OCI-LY7 (cell line): ENCODE measurements at regions not wholly inside any gene's neighbourhood (a gene's known extent, or its start where the extent isn't known, plus 50 kb on each side); places are given as distances from the start of the nearest gene placed in this dataset.

Experiments
- BruUV-seq: library from RNA; stranded (reverse); fragments of 400-500 nt; replicated peaks from 2 replicates; lab custom pipeline; 2021; lab: Mats Ljungman, UMichigan
- CTCF ChIA-PET: fragments of 300-600 bp; sonication (Branson Sonifier 250); formaldehyde crosslinking; loops from one replicate; lab custom pipeline; 2022; ENCODE audit warnings: antibody characterized with exemption; ENCODE audit not compliant: unreplicated experiment; lab: Charles Lee
- POLR2A ChIA-PET: fragments of 300-600 bp; sonication (Branson Sonifier 250); formaldehyde crosslinking; loops from one replicate; lab custom pipeline; 2022; ENCODE audit warnings: antibody characterized with exemption; lab: Charles Lee
- DNase-seq: peaks from one replicate; pipeline ENCODE4 v3.0.0-alpha.2; 2015; ENCODE audit warnings: low spot score
- H2AFZ ChIP-seq: fragments of 200-600 bp; sonication (generic), shearing (Covaris generic); 2 replicates; pipeline ENCODE4 v1.6.1; 2014; ENCODE audit warnings: mild to moderate bottlenecking, antibody characterized with exemption, low read length, moderate library complexity
- H3K27ac ChIP-seq: fragments of 200-600 bp; sonication (generic); 2 replicates; pipeline ENCODE4 v1.5.1; 2014; ENCODE audit warnings: mixed run types, low read depth, mild to moderate bottlenecking, moderate library complexity, low read length, inconsistent platforms; ENCODE audit not compliant: poor library complexity, severe bottlenecking
- H3K36me3 ChIP-seq: fragments of 200-600 bp; sonication (generic); 2 replicates; pipeline ENCODE4 v1.6.1; 2014; ENCODE audit warnings: mild to moderate bottlenecking, antibody characterized with exemption, low read length, moderate library complexity, mixed read lengths; ENCODE audit not compliant: insufficient read depth
- H3K4me1 ChIP-seq: fragments of 200-600 bp; sonication (generic); 2 replicates; pipeline ENCODE4 v1.5.1; 2014; ENCODE audit warnings: mild to moderate bottlenecking, low read length; ENCODE audit not compliant: insufficient read depth, poor library complexity, severe bottlenecking
- H3K4me2 ChIP-seq: fragments of 200-600 bp; sonication (generic); 2 replicates; pipeline ENCODE4 v1.6.1; 2014; ENCODE audit warnings: mild to moderate bottlenecking, low read length
- H3K4me3 ChIP-seq: fragments of 200-600 bp; sonication (generic); 2 replicates; pipeline ENCODE4 v1.5.1; 2014; ENCODE audit warnings: mild to moderate bottlenecking, low read depth, low read length; ENCODE audit not compliant: poor library complexity, severe bottlenecking
- H3K79me2 ChIP-seq: fragments of 200-600 bp; sonication (generic); 2 replicates; pipeline ENCODE4 v1.6.1; 2016; ENCODE audit warnings: low read depth, mild to moderate bottlenecking, low read length, moderate library complexity, mixed read lengths; ENCODE audit not compliant: insufficient read depth
- H3K9me2 ChIP-seq: fragments of 200-600 bp; sonication (generic); 2 replicates; pipeline ENCODE4 v1.6.1; 2016; ENCODE audit warnings: mild to moderate bottlenecking, low read length, mixed read lengths; ENCODE audit not compliant: insufficient read depth
- H3K9me3 ChIP-seq: fragments of 200-600 bp; sonication (generic); 2 replicates; pipeline ENCODE4 v1.6.1; 2014; ENCODE audit warnings: mild to moderate bottlenecking, mixed run types, low read length, mixed read lengths
- H4K20me1 ChIP-seq: fragments of 200-600 bp; sonication (generic); 2 replicates; pipeline ENCODE4 v1.6.1; 2014; ENCODE audit warnings: mild to moderate bottlenecking, antibody characterized with exemption, low read length, moderate library complexity, mixed read lengths; ENCODE audit not compliant: insufficient read depth
- CTCF ChIP-seq: fragments of 200-600 bp; sonication (generic); conservative IDR thresholded peaks from 2 replicates; pipeline ENCODE4 v1.5.1; 2014; ENCODE audit warnings: mild to moderate bottlenecking, antibody characterized with exemption, low read length, moderate library complexity, mixed read lengths
- EZH2phosphoT487 ChIP-seq: fragments of 200-600 bp; sonication (generic); IDR thresholded peaks from 2 replicates; pipeline ENCODE4 v1.6.1; 2018; ENCODE audit warnings: low read depth, borderline replicate concordance, mild to moderate bottlenecking, mixed run types, antibody characterized with exemption, low read length, moderate library complexity, mixed read lengths
- intact Hi-C: fragments of 100-400 bp; cut with micrococcal nuclease; formaldehyde crosslinking; loops from one replicate; pipeline ENCODE4 v1.10.0; 2022; ENCODE audit not compliant: unreplicated experiment

DNA sequence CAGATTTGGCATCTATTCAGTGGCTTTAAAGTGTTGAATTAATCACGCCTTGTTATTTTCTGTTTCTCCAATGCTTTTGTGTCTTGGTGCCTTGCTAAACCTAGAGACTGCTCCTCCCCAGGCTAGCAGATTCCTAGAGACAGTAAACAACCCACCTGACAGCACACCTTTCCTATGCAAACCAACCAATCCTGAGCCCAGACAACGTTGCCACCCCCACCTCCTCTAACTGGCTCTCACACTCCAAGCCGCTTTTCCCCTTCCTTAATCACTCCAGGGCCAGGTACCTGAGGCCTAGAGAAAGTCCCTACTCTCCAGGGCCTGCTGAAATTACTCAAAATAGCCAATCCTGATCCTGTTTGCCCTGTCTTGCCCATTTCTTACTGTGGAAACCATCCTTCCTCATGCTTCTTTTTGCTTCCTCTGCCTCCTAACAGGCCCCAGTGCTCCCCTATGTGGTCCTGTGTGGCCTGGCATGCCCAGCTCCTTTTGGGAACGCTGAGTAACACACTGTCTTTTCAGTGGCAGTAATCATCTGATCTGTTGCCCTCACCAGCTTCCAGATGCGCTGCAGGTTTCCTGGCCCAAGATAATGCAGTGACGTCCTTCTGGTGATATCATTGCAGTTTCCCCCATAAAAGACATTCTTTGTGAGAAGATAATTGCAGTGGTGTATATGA lies 53.4 kb downstream of the GAS1 start:
- Histone ChIP-seq H3K27ac (no peak overlapping the region), H3K36me3 (no peaks in the 10 kb centered on the region), H3K9me3 (no peaks in the 10 kb centered on the region), H4K20me1 (no peaks in the 10 kb centered on the region), H3K9me2 (no peaks in the 10 kb centered on the region), H3K4me3 (no peak overlapping the region), H3K4me2 (no peak overlapping the region), H3K4me1 (no peaks in the 10 kb centered on the region), H2AFZ (no peak overlapping the region), H3K79me2 (no peaks in the 10 kb centered on the region)
- TF ChIP-seq EZH2phosphoT487 (no peak), CTCF (no peak)
- intact Hi-C loops, result no loop called here
- ChIA-PET CTCF (no interaction called here), POLR2A (no interaction called here)
- DNase-seq, result no peak
- BruUV-seq, result no TSS peak

DNA sequence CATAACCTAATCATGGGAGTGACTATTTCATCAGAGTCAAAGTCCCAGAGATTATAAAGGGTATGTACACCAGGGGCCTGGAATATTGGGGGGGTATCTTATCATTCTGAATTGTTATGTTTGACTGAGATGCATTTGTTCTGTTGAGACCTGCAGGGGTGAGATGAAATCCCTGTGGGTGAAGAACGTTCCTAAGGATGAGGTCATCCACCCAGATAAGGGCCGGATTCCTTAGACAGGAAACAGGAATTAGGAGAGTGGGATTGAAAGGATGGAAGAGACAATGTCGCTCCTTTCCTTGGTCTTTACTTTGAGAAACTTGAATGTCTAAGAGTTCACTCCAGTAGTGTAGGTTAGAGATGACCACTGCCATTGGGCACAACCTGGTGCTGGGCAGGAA lies 54.7 kb downstream of the GAS1 start:
- no peak overlapping the region for H3K27ac ChIP-seq
- no peaks in the 10 kb centered on the region for H3K79me2 ChIP-seq
- no peaks in the 10 kb centered on the region for H3K4me1 ChIP-seq
- no peak overlapping the region for H3K4me3 ChIP-seq
- no peaks in the 10 kb centered on the region for H3K9me2 ChIP-seq
- no TSS peak for BruUV-seq
- TF ChIP-seq CTCF, result no peak
- no peak overlapping the region for H3K4me2 ChIP-seq
- H3K36me3 ChIP-seq, result no peaks in the 10 kb centered on the region
- CTCF ChIA-PET, result no interaction called here
- no peaks in the 10 kb centered on the region for H3K9me3 ChIP-seq
- DNase-seq, result no peak
- no peaks in the 10 kb centered on the region for H4K20me1 ChIP-seq
- H2AFZ ChIP-seq, result no peak overlapping the region
- intact Hi-C loops, result no loop called here
- POLR2A ChIA-PET, result no interaction called here

DNA sequence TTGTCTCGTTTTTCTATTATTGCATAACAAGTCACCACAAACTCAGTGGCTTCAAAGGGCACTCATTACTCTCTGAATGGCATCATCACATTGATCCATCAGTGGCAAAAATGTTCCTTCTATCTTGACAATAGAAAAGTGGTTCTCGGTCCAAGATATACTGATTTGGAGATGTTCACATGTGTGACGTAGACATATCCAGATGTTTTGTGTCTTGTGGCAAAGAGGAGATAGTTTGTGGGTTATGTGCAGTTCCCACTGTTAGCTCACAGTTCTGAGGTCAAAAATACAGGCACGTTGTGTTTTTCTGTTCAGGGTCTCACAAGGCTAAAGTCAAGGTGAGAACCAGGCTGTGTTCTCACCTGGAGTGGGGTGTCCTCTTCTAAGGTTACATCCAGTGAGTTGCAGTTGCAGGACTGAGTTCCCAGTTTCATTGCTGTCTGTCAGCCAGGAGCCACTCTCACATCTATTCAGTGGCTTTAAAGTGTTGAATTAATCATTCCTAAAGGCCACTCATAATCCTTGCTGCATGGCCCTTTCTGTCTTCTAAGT lies 55.3 kb downstream of the GAS1 start:
- ChIA-PET POLR2A (no interaction called here), CTCF (no interaction called here)
- Histone ChIP-seq H3K27ac (no peak overlapping the region), H3K4me3 (no peak overlapping the region), H4K20me1 (no peaks in the 10 kb centered on the region), H3K9me2 (no peaks in the 10 kb centered on the region), H3K4me2 (no peak overlapping the region), H3K36me3 (no peaks in the 10 kb centered on the region), H3K9me3 (no peaks in the 10 kb centered on the region), H3K4me1 (no peaks in the 10 kb centered on the region), H3K79me2 (no peaks in the 10 kb centered on the region), H2AFZ (no peak overlapping the region)
- no peak for DNase-seq
- TF ChIP-seq EZH2phosphoT487, result no peak
- TF ChIP-seq CTCF, result no peak
- intact Hi-C loops, result no loop called here
- no TSS peak for BruUV-seq
